Trophoblast cell (in vitro differentiated cells and primary cell): ENCODE measurements at regions not wholly inside any gene's neighbourhood (a gene's known extent, or its start where the extent isn't known, plus 50 kb on each side); places are given as distances from the start of the nearest gene placed in this dataset.
"Not testable (repeated sequence)": the region's sequence is repeated elsewhere in the genome, so short reads cannot be mapped to it uniquely, and the experiment has no call there.

ENCODE experiments used
- DNase-seq, 2 donors: peaks; one replicate each; pipeline ENCODE4 v3.0.0-alpha.2; 2016
- H2AFZ ChIP-seq: 2 replicates; pipeline ENCODE4 v1.6.1; 2013; ENCODE audit warnings: low read length, moderate library complexity, mild to moderate bottlenecking; ENCODE audit not compliant: insufficient read depth, poor library complexity
- H2AK5ac ChIP-seq: 2 replicates; pipeline ENCODE4 v1.6.1; 2013; ENCODE audit warnings: mild to moderate bottlenecking, low read length
- H2BK120ac ChIP-seq: 2 replicates; pipeline ENCODE4 v1.6.1; 2013; ENCODE audit warnings: low read length, mild to moderate bottlenecking, moderate library complexity; ENCODE audit not compliant: insufficient read depth, poor library complexity
- H2BK12ac ChIP-seq: 2 replicates; pipeline ENCODE4 v1.6.1; 2013; ENCODE audit warnings: mild to moderate bottlenecking, low read length, moderate library complexity
- H2BK5ac ChIP-seq: 2 replicates; pipeline ENCODE4 v1.6.1; 2013; ENCODE audit warnings: low read length, low read depth, moderate library complexity, mild to moderate bottlenecking; ENCODE audit not compliant: poor library complexity
- H3K14ac ChIP-seq: 2 replicates; pipeline ENCODE4 v1.6.1; 2013; ENCODE audit warnings: mild to moderate bottlenecking, low read length
- H3K18ac ChIP-seq: 2 replicates; pipeline ENCODE4 v1.6.1; 2013; ENCODE audit warnings: mild to moderate bottlenecking, low read length
- H3K23ac ChIP-seq: 2 replicates; pipeline ENCODE4 v1.6.1; 2013; ENCODE audit warnings: low read length
- H3K27ac ChIP-seq: 2 replicates; pipeline ENCODE4 v1.5.1; 2013; ENCODE audit warnings: low read depth, mild to moderate bottlenecking, inconsistent platforms, low read length, moderate library complexity
- H3K27me3 ChIP-seq: 2 replicates; pipeline ENCODE4 v1.6.1; 2013; ENCODE audit warnings: inconsistent platforms, mild to moderate bottlenecking, low read length, moderate library complexity; ENCODE audit not compliant: insufficient read depth
- H3K36me3 ChIP-seq, 2 experiments: 1 replicate in 1 of 2; 2 replicates in 1 of 2; pipeline ENCODE4 v1.6.1; 2013; ENCODE audit warnings: low read length in 2 of 2, mild to moderate bottlenecking in 2 of 2, moderate library complexity in 1 of 2; ENCODE audit not compliant: insufficient read depth in 2 of 2, control insufficient read depth in 1 of 2
- H3K4ac ChIP-seq: 2 replicates; pipeline ENCODE4 v1.6.1; 2013; ENCODE audit warnings: low read depth, mild to moderate bottlenecking, low read length, moderate library complexity
- H3K4me1 ChIP-seq, 2 experiments: 1 replicate in 1 of 2; 2 replicates in 1 of 2; pipeline ENCODE4 v1.6.1; 2013; ENCODE audit warnings: low read length in 2 of 2, mild to moderate bottlenecking in 2 of 2, moderate library complexity in 1 of 2; ENCODE audit not compliant: insufficient read depth in 2 of 2, control insufficient read depth in 1 of 2
- H3K4me2 ChIP-seq: 2 replicates; pipeline ENCODE4 v1.6.1; 2013; ENCODE audit warnings: inconsistent platforms, mild to moderate bottlenecking, low read length, moderate library complexity
- H3K4me3 ChIP-seq: 2 replicates; pipeline ENCODE4 v1.5.1; 2013; ENCODE audit warnings: mild to moderate bottlenecking, low read depth, low read length, inconsistent platforms
- H3K79me1 ChIP-seq: one replicate; pipeline ENCODE4 v1.6.1; 2013; ENCODE audit warnings: low read length
- H3K79me2 ChIP-seq: 2 replicates; pipeline ENCODE4 v1.6.1; 2013; ENCODE audit warnings: low read length, mild to moderate bottlenecking; ENCODE audit not compliant: control insufficient read depth, insufficient read depth, poor library complexity
- H3K9ac ChIP-seq: 2 replicates; pipeline ENCODE4 v1.6.1; 2013; ENCODE audit warnings: mild to moderate bottlenecking, low read length
- H3K9me3 ChIP-seq: 2 replicates; pipeline ENCODE4 v1.6.1; 2013; ENCODE audit warnings: low read depth, mild to moderate bottlenecking, control low read depth, inconsistent platforms, low read length; ENCODE audit not compliant: insufficient read depth
- H4K12ac ChIP-seq: 2 replicates; pipeline ENCODE4 v1.6.1; 2013; ENCODE audit warnings: low read depth, mild to moderate bottlenecking, low read length, moderate library complexity
- H4K8ac ChIP-seq: 2 replicates; pipeline ENCODE4 v1.6.1; 2013; ENCODE audit warnings: low read depth, mild to moderate bottlenecking, low read length, moderate library complexity
- H4K91ac ChIP-seq: one replicate; pipeline ENCODE4 v1.6.1; 2013; ENCODE audit warnings: low read depth, mild to moderate bottlenecking, low read length, moderate library complexity
- WGBS: extraction: QIAGEN DNeasy Blood & Tissue Kit; methylation state at CpG from one replicate; pipeline ENCODE4 v1.1.7; 2013; ENCODE audit warnings: missing lambda C conversion rate; ENCODE audit not compliant: insufficient read length, insufficient coverage; ENCODE audit errors: extremely low coverage; 5-methylcytosine and 5-hydroxymethylcytosine counted together

- no peak overlapping the region for H3K14ac ChIP-seq
- H3K23ac ChIP-seq, result no peak overlapping the region
- DNase-seq, result no peak
- WGBS, result 100% methylated on average over 1 of the region's 9 CpGs
- H2BK120ac ChIP-seq, result no peak overlapping the region
- H3K27ac ChIP-seq, result no peak overlapping the region
- H3K4ac ChIP-seq, result no peak overlapping the region
- H3K9ac ChIP-seq, result no peak overlapping the region
- no peaks in the 10 kb centered on the region for H3K9me3 ChIP-seq
- no peaks in the 10 kb centered on the region for H3K79me2 ChIP-seq
- no peak overlapping the region for H2BK12ac ChIP-seq
- H2BK5ac ChIP-seq, result no peak overlapping the region
- no peak overlapping the region for H4K8ac ChIP-seq
- H3K27me3 ChIP-seq, result no peaks in the 10 kb centered on the region
- H3K79me1 ChIP-seq, result no peaks in the 10 kb centered on the region
- H2AK5ac ChIP-seq, result no peak overlapping the region
- no peaks in the 10 kb centered on the region for H3K4me1 ChIP-seq
- H3K4me2 ChIP-seq, result no peak overlapping the region
- H4K91ac ChIP-seq, result no peak overlapping the region
- H3K4me3 ChIP-seq, result no peak overlapping the region
- H3K36me3 ChIP-seq, result no peaks in the 10 kb centered on the region
- no peak overlapping the region for H3K18ac ChIP-seq
- no peak overlapping the region for H2AFZ ChIP-seq
- H4K12ac ChIP-seq, result no peak overlapping the region
Measured at GRCh38 chr4:186829740-186830449, 106.2 kb upstream of the FAT1 start.

GRCh38 chr4:186831574-186831973 lies 107.9 kb upstream of the FAT1 start:
- DNase-seq, result no peak
- Histone ChIP-seq H2BK5ac (no peak overlapping the region), H3K9ac (no peak overlapping the region), H3K4me1 (no peaks in the 10 kb centered on the region), H2BK12ac (no peak overlapping the region), H4K12ac (no peak overlapping the region), H3K18ac (no peak overlapping the region), H2AFZ (no peak overlapping the region), H3K14ac (no peak overlapping the region), H2BK120ac (no peak overlapping the region), H3K27ac (no peak overlapping the region), H3K23ac (no peak overlapping the region), H3K79me2 (no peaks in the 10 kb centered on the region), H4K8ac (no peak overlapping the region), H3K9me3 (no peaks in the 10 kb centered on the region), H3K4ac (no peak overlapping the region), H3K4me3 (no peak overlapping the region), H3K36me3 (no peaks in the 10 kb centered on the region), H3K79me1 (no peaks in the 10 kb centered on the region), H3K27me3 (no peaks in the 10 kb centered on the region), H2AK5ac (no peak overlapping the region), H4K91ac (no peak overlapping the region), H3K4me2 (no peak overlapping the region)
- no CpG with 5 or more reads among the region's 4 CpGs for WGBS

GRCh38 chr4:186832906-186833305 lies 109.2 kb upstream of the FAT1 start:
- no peak overlapping the region for H4K91ac ChIP-seq
- WGBS, result no CpG with 5 or more reads among the region's 1 CpG

GRCh38 chr4:186837463-186837862 lies 113.8 kb upstream of the FAT1 start:
- H3K9ac ChIP-seq, H3K27me3 ChIP-seq: not testable (repeated sequence)

More at GRCh38 chr4:186832906-186833305, 109.2 kb upstream of the FAT1 start:
- H3K4ac ChIP-seq, result no peak overlapping the region
- H3K9me3 ChIP-seq, result no peaks in the 10 kb centered on the region
- H3K4me3 ChIP-seq, result no peak overlapping the region
- H3K36me3 ChIP-seq, result no peaks in the 10 kb centered on the region
- H3K4me2 ChIP-seq, result no peak overlapping the region
- no peak overlapping the region for H3K23ac ChIP-seq
- no peak overlapping the region for H3K27ac ChIP-seq
- H2BK12ac ChIP-seq, result no peak overlapping the region
- peak; percentile 34 to 71 for DNase-seq
- no peaks in the 10 kb centered on the region for H3K79me1 ChIP-seq
- no peak overlapping the region for H2BK120ac ChIP-seq
- no peak overlapping the region for H4K12ac ChIP-seq
- H2AK5ac ChIP-seq, result no peak overlapping the region
- H4K8ac ChIP-seq, result no peak overlapping the region
- H3K9ac ChIP-seq, result no peak overlapping the region
- H3K18ac ChIP-seq, result no peak overlapping the region
- no peaks in the 10 kb centered on the region for H3K27me3 ChIP-seq
- H3K14ac ChIP-seq, result no peak overlapping the region
- H2BK5ac ChIP-seq, result no peak overlapping the region
- H3K79me2 ChIP-seq, result no peaks in the 10 kb centered on the region
- no peak overlapping the region for H2AFZ ChIP-seq
- H3K4me1 ChIP-seq, result no peaks in the 10 kb centered on the region

More at GRCh38 chr4:186837463-186837862, 113.8 kb upstream of the FAT1 start:
- not testable (repeated sequence) for H3K18ac ChIP-seq, H3K4me1 ChIP-seq, H2BK120ac ChIP-seq, H3K23ac ChIP-seq, H2AFZ ChIP-seq, DNase-seq, H3K14ac ChIP-seq, H2BK5ac ChIP-seq, H3K4me3 ChIP-seq, H3K4me2 ChIP-seq, H3K79me1 ChIP-seq, H3K9me3 ChIP-seq, H4K91ac ChIP-seq, H4K12ac ChIP-seq, H4K8ac ChIP-seq, H3K27ac ChIP-seq, H3K4ac ChIP-seq, H2BK12ac ChIP-seq, H2AK5ac ChIP-seq, H3K36me3 ChIP-seq, H3K79me2 ChIP-seq
- WGBS, result no CpG with 5 or more reads among the region's 3 CpGs
